ENCODE measurements at regions not wholly inside any gene's neighbourhood (a gene's known extent, or its start where the extent isn't known, plus 50 kb on each side); places are given as distances from the start of the nearest gene placed in this dataset.

DNA sequence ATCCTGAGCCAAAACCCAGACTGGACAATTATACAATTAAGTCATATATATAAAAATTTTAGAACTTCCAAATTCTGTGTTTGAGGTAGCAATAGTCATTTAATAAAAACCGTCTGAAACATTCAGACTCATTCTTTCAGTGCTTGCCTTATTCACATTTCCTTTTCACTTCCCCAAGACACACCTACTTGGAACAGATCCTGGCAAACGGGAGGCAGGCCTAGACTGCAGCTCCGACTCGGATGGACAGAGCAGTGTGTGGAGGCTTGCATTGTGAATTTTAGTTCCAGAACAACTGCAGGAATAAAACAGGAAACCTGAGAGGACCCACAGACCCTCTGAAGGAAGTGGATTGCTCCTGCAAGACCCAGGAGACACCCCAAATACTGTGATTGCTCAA, 341.4 kb downstream of the CNTN3 start (continued):
- TF ChIP-seq, protein P1, sequence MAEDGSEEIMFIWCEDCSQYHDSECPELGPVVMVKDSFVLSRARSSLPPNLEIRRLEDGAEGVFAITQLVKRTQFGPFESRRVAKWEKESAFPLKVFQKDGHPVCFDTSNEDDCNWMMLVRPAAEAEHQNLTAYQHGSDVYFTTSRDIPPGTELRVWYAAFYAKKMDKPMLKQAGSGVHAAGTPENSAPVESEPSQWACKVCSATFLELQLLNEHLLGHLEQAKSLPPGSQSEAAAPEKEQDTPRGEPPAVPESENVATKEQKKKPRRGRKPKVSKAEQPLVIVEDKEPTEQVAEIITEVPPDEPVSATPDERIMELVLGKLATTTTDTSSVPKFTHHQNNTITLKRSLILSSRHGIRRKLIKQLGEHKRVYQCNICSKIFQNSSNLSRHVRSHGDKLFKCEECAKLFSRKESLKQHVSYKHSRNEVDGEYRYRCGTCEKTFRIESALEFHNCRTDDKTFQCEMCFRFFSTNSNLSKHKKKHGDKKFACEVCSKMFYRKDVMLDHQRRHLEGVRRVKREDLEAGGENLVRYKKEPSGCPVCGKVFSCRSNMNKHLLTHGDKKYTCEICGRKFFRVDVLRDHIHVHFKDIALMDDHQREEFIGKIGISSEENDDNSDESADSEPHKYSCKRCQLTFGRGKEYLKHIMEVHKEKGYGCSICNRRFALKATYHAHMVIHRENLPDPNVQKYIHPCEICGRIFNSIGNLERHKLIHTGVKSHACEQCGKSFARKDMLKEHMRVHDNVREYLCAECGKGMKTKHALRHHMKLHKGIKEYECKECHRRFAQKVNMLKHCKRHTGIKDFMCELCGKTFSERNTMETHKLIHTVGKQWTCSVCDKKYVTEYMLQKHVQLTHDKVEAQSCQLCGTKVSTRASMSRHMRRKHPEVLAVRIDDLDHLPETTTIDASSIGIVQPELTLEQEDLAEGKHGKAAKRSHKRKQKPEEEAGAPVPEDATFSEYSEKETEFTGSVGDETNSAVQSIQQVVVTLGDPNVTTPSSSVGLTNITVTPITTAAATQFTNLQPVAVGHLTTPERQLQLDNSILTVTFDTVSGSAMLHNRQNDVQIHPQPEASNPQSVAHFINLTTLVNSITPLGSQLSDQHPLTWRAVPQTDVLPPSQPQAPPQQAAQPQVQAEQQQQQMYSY (CRISPR knock-in tag; IDR thresholded peaks at IDR 0.05): no peak
- TF ChIP-seq, protein P2, sequence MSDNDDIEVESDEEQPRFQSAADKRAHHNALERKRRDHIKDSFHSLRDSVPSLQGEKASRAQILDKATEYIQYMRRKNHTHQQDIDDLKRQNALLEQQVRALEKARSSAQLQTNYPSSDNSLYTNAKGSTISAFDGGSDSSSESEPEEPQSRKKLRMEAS (CRISPR knock-in tag; IDR thresholded peaks at IDR 0.05): no peak
- TF ChIP-seq, protein P3, sequence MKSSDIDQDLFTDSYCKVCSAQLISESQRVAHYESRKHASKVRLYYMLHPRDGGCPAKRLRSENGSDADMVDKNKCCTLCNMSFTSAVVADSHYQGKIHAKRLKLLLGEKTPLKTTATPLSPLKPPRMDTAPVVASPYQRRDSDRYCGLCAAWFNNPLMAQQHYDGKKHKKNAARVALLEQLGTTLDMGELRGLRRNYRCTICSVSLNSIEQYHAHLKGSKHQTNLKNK (CRISPR knock-in tag; IDR thresholded peaks at IDR 0.05): no peak
- TF ChIP-seq TP53 (CRISPR knock-in tag; IDR thresholded peaks at IDR 0.05): no peak
- TF ChIP-seq, protein P4, sequence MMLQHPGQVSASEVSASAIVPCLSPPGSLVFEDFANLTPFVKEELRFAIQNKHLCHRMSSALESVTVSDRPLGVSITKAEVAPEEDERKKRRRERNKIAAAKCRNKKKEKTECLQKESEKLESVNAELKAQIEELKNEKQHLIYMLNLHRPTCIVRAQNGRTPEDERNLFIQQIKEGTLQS (CRISPR knock-in tag; conservative IDR thresholded peaks at IDR 0.05): no peak
- no peak for TF ChIP-seq ZNF317 (CRISPR knock-in tag; IDR thresholded peaks at IDR 0.05; ENCODE audit: borderline replicate concordance, low read depth)
- TF ChIP-seq, protein P5, sequence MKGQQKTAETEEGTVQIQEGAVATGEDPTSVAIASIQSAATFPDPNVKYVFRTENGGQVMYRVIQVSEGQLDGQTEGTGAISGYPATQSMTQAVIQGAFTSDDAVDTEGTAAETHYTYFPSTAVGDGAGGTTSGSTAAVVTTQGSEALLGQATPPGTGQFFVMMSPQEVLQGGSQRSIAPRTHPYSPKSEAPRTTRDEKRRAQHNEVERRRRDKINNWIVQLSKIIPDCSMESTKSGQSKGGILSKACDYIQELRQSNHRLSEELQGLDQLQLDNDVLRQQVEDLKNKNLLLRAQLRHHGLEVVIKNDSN (CRISPR knock-in tag; IDR thresholded peaks at IDR 0.05): no peak
- no peak for TF ChIP-seq MXD4 (CRISPR knock-in tag; IDR thresholded peaks at IDR 0.05; ENCODE audit: borderline replicate concordance)
- no peak for TF ChIP-seq ZNF416 (CRISPR knock-in tag; IDR thresholded peaks at IDR 0.05)

DNA sequence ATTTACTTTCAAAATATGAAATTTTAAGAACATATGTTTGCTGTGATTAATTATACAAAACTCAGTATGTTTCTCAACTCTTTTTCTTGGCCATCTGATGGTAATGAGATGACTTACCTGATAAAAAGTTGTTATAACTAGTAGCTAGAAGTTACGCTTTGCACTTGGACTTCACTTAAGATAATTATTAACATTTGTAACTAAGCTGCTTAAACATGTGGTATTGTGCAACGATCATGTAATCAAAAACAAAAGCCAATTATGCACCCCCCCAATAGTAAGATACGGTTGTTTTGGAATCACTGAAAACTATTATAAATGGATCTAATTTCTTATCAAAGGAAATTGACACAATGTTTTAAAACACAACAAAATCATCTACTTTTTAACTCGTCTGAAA, 342.9 kb downstream of the CNTN3 start:
- DNase-seq (ENCODE audit: low spot score) (no peak), ATAC-seq (no peak)
- Mint-ChIP-seq H3K27me3 (ENCODE audit: low read depth) (no peaks in the 10 kb centered on the region; the same call in 1 of the 2 replicates), H3K27ac (no peak overlapping the region), H3K4me3 (no peak overlapping the region), H3K9me3 (peaks cover 2% of the 10 kb centered on the region), H3K36me3 (no peaks in the 10 kb centered on the region), H3K4me1 (peaks cover 18% of the 10 kb centered on the region)
- ChIA-PET POLR2A (no interaction called here), CTCF (no interaction called here)
- TF ChIP-seq, protein P6, sequence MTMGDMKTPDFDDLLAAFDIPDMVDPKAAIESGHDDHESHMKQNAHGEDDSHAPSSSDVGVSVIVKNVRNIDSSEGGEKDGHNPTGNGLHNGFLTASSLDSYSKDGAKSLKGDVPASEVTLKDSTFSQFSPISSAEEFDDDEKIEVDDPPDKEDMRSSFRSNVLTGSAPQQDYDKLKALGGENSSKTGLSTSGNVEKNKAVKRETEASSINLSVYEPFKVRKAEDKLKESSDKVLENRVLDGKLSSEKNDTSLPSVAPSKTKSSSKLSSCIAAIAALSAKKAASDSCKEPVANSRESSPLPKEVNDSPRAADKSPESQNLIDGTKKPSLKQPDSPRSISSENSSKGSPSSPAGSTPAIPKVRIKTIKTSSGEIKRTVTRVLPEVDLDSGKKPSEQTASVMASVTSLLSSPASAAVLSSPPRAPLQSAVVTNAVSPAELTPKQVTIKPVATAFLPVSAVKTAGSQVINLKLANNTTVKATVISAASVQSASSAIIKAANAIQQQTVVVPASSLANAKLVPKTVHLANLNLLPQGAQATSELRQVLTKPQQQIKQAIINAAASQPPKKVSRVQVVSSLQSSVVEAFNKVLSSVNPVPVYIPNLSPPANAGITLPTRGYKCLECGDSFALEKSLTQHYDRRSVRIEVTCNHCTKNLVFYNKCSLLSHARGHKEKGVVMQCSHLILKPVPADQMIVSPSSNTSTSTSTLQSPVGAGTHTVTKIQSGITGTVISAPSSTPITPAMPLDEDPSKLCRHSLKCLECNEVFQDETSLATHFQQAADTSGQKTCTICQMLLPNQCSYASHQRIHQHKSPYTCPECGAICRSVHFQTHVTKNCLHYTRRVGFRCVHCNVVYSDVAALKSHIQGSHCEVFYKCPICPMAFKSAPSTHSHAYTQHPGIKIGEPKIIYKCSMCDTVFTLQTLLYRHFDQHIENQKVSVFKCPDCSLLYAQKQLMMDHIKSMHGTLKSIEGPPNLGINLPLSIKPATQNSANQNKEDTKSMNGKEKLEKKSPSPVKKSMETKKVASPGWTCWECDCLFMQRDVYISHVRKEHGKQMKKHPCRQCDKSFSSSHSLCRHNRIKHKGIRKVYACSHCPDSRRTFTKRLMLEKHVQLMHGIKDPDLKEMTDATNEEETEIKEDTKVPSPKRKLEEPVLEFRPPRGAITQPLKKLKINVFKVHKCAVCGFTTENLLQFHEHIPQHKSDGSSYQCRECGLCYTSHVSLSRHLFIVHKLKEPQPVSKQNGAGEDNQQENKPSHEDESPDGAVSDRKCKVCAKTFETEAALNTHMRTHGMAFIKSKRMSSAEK (CRISPR knock-in tag; IDR thresholded peaks at IDR 0.05; ENCODE audit: borderline replicate concordance): no peak
- TF ChIP-seq, protein P7, sequence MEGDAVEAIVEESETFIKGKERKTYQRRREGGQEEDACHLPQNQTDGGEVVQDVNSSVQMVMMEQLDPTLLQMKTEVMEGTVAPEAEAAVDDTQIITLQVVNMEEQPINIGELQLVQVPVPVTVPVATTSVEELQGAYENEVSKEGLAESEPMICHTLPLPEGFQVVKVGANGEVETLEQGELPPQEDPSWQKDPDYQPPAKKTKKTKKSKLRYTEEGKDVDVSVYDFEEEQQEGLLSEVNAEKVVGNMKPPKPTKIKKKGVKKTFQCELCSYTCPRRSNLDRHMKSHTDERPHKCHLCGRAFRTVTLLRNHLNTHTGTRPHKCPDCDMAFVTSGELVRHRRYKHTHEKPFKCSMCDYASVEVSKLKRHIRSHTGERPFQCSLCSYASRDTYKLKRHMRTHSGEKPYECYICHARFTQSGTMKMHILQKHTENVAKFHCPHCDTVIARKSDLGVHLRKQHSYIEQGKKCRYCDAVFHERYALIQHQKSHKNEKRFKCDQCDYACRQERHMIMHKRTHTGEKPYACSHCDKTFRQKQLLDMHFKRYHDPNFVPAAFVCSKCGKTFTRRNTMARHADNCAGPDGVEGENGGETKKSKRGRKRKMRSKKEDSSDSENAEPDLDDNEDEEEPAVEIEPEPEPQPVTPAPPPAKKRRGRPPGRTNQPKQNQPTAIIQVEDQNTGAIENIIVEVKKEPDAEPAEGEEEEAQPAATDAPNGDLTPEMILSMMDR (IDR thresholded peaks at IDR 0.05): no peak
- TF ChIP-seq MXD4 (CRISPR knock-in tag; IDR thresholded peaks at IDR 0.05; ENCODE audit: borderline replicate concordance) (no peak), KAT7 (CRISPR knock-in tag; IDR thresholded peaks at IDR 0.05; ENCODE audit: borderline replicate concordance) (no peak), TP53 (CRISPR knock-in tag; IDR thresholded peaks at IDR 0.05) (no peak), HMGA2 (CRISPR knock-in tag; IDR thresholded peaks at IDR 0.05) (no peak), TEAD4 (CRISPR knock-in tag; IDR thresholded peaks at IDR 0.05) (no peak), NFATC4 (CRISPR knock-in tag; IDR thresholded peaks at IDR 0.05) (no peak), ZNF138 (CRISPR knock-in tag; conservative IDR thresholded peaks at IDR 0.05) (no peak), TEAD1 (CRISPR knock-in tag; IDR thresholded peaks at IDR 0.05) (no peak)
- TF ChIP-seq, protein P8, sequence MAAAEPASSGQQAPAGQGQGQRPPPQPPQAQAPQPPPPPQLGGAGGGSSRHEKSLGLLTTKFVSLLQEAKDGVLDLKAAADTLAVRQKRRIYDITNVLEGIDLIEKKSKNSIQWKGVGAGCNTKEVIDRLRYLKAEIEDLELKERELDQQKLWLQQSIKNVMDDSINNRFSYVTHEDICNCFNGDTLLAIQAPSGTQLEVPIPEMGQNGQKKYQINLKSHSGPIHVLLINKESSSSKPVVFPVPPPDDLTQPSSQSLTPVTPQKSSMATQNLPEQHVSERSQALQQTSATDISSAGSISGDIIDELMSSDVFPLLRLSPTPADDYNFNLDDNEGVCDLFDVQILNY (CRISPR knock-in tag; IDR thresholded peaks at IDR 0.05): no peak
- TF ChIP-seq, protein P9, sequence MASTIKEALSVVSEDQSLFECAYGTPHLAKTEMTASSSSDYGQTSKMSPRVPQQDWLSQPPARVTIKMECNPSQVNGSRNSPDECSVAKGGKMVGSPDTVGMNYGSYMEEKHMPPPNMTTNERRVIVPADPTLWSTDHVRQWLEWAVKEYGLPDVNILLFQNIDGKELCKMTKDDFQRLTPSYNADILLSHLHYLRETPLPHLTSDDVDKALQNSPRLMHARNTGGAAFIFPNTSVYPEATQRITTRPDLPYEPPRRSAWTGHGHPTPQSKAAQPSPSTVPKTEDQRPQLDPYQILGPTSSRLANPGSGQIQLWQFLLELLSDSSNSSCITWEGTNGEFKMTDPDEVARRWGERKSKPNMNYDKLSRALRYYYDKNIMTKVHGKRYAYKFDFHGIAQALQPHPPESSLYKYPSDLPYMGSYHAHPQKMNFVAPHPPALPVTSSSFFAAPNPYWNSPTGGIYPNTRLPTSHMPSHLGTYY (CRISPR knock-in tag; IDR thresholded peaks at IDR 0.05): no peak
- TF ChIP-seq, protein P3 (CRISPR knock-in tag; IDR thresholded peaks at IDR 0.05): no peak
- TF ChIP-seq, protein P10, sequence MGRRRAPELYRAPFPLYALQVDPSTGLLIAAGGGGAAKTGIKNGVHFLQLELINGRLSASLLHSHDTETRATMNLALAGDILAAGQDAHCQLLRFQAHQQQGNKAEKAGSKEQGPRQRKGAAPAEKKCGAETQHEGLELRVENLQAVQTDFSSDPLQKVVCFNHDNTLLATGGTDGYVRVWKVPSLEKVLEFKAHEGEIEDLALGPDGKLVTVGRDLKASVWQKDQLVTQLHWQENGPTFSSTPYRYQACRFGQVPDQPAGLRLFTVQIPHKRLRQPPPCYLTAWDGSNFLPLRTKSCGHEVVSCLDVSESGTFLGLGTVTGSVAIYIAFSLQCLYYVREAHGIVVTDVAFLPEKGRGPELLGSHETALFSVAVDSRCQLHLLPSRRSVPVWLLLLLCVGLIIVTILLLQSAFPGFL (CRISPR knock-in tag; IDR thresholded peaks at IDR 0.05; ENCODE audit: borderline replicate concordance): no peak
